CD4-positive, CD25-positive, alpha-beta regulatory T cell (primary cell): ENCODE measurements at regions not wholly inside any gene's neighbourhood (a gene's known extent, or its start where the extent isn't known, plus 50 kb on each side); places are given as distances from the start of the nearest gene placed in this dataset.

Source experiments
- ATAC-seq, 2 donors: fragments of 150-1000 bp; cut with Tn5 transposase; one replicate each; pipeline ENCODE4 v1.10.0; 2021; ENCODE audit warnings: low read depth in 2 of 2, moderate number of reproducible peaks in 2 of 2, moderate library complexity in 1 of 2
- DNase-seq, 3 donors: peaks; one replicate each; pipeline versions ENCODE4 v3.0.0 to v3.0.0-alpha.2; 2012 to 2022; ENCODE audit warnings: mixed read lengths in 1 of 3
- H3K27ac ChIP-seq: one replicate; pipeline ENCODE4 v1.7.0; 2013; ENCODE audit warnings: mild to moderate bottlenecking, low read length; ENCODE audit not compliant: insufficient read depth, poor library complexity, severe bottlenecking
- H3K27me3 ChIP-seq: one replicate; pipeline ENCODE4 v1.7.0; 2013; ENCODE audit warnings: low read length; ENCODE audit not compliant: control insufficient read depth, insufficient read depth
- H3K36me3 ChIP-seq: one replicate; pipeline ENCODE4 v1.7.0; 2013; ENCODE audit warnings: mild to moderate bottlenecking, low read length, moderate library complexity; ENCODE audit not compliant: control insufficient read depth, insufficient read depth
- H3K4me1 ChIP-seq: 2 replicates; pipeline ENCODE4 v1.7.0; 2013; ENCODE audit warnings: mild to moderate bottlenecking, low read length; ENCODE audit not compliant: insufficient read depth, control insufficient read depth, poor library complexity, severe bottlenecking
- H3K4me3 ChIP-seq: one replicate; pipeline ENCODE4 v1.7.0; 2013; ENCODE audit warnings: low read depth, mild to moderate bottlenecking, low read length, moderate library complexity
- H3K9me3 ChIP-seq, 2 experiments: 1 replicate in 1 of 2; 2 replicates in 1 of 2; pipeline ENCODE4 v1.7.0; 2013; ENCODE audit warnings: low read length in 2 of 2, mild to moderate bottlenecking in 1 of 2, moderate library complexity in 1 of 2; ENCODE audit not compliant: control insufficient read depth in 2 of 2
- H3K27ac Mint-ChIP-seq, 3 donors: one replicate each; pipeline ENCODE4 v1.8.0; 2020 to 2022; ENCODE audit warnings: mild to moderate bottlenecking in 3 of 3, mixed read lengths in 3 of 3, moderate library complexity in 2 of 3
- H3K27me3 Mint-ChIP-seq: one replicate; pipeline ENCODE4 v1.8.0; 2022; ENCODE audit warnings: mild to moderate bottlenecking, mixed read lengths
- H3K36me3 Mint-ChIP-seq: one replicate; pipeline ENCODE4 v1.8.0; 2020; ENCODE audit warnings: mixed read lengths
- H3K4me1 Mint-ChIP-seq, 4 donors: one replicate each; pipeline ENCODE4 v1.8.0; 2020 to 2022; ENCODE audit warnings: mixed read lengths in 4 of 4, mild to moderate bottlenecking in 1 of 4
- H3K4me3 Mint-ChIP-seq, 4 donors: one replicate each; pipeline ENCODE4 v1.8.0; 2020 to 2022; ENCODE audit warnings: mild to moderate bottlenecking in 4 of 4, mixed read lengths in 4 of 4, moderate library complexity in 3 of 4
- H3K9me3 Mint-ChIP-seq, 7 donors: one replicate each; pipeline ENCODE4 v1.8.0; 2020 to 2022; ENCODE audit warnings: mixed read lengths in 7 of 7, mild to moderate bottlenecking in 3 of 7, moderate library complexity in 2 of 7

GRCh38 chr4:187158003-187158402 lies 434.3 kb upstream of the FAT1 start:
- ATAC-seq (no peak), DNase-seq (no peak)
- Mint-ChIP-seq H3K4me1 (no peaks in the 10 kb centered on the region), H3K36me3 (no peaks in the 10 kb centered on the region), H3K27ac (no peak overlapping the region), H3K27me3 (no peaks in the 10 kb centered on the region), H3K9me3 (peaks cover 3 to 14% (median 6%) of the 10 kb centered on the region in 7 donors), H3K4me3 (no peak overlapping the region)
- Histone ChIP-seq H3K9me3 (no peaks in the 10 kb centered on the region), H3K4me3 (no peak overlapping the region), H3K4me1 (no peaks in the 10 kb centered on the region), H3K27me3 (no peaks in the 10 kb centered on the region), H3K27ac (no peak overlapping the region), H3K36me3 (no peaks in the 10 kb centered on the region)

GRCh38 chr4:187160486-187160885 lies 436.8 kb upstream of the FAT1 start:
- H3K27me3 ChIP-seq = no peaks in the 10 kb centered on the region
- no peak for ATAC-seq
- Mint-ChIP-seq H3K27me3 (no peaks in the 10 kb centered on the region), H3K36me3 (no peaks in the 10 kb centered on the region), H3K9me3 (peaks cover 1 to 9% (median 5%) of the 10 kb centered on the region in 7 donors), H3K27ac (no peak overlapping the region), H3K4me1 (no peaks in the 10 kb centered on the region), H3K4me3 (no peak overlapping the region)
- H3K9me3 ChIP-seq = no peaks in the 10 kb centered on the region
- DNase-seq = no peak
- no peak overlapping the region for H3K4me3 ChIP-seq
- no peaks in the 10 kb centered on the region for H3K4me1 ChIP-seq
- no peak overlapping the region for H3K27ac ChIP-seq
- H3K36me3 ChIP-seq = no peaks in the 10 kb centered on the region

- H3K27ac Mint-ChIP-seq = no peak overlapping the region
- no peak for DNase-seq
- H3K4me3 Mint-ChIP-seq = no peak overlapping the region
- H3K27me3 Mint-ChIP-seq = no peaks in the 10 kb centered on the region
- no peaks in the 10 kb centered on the region for H3K4me1 Mint-ChIP-seq
- Histone ChIP-seq H3K36me3 (no peaks in the 10 kb centered on the region), H3K4me1 (no peaks in the 10 kb centered on the region), H3K9me3 (no peaks in the 10 kb centered on the region), H3K4me3 (no peak overlapping the region), H3K27me3 (no peaks in the 10 kb centered on the region), H3K27ac (no peak overlapping the region)
- ATAC-seq = no peak
- peaks cover 0 to 11% (median 8%) of the 10 kb centered on the region in 7 donors for H3K9me3 Mint-ChIP-seq
- no peaks in the 10 kb centered on the region for H3K36me3 Mint-ChIP-seq
Measured at GRCh38 chr4:187166886-187167512, 443.3 kb upstream of the FAT1 start.

- no peaks in the 10 kb centered on the region for H3K27me3 Mint-ChIP-seq
- no peak overlapping the region for H3K4me3 ChIP-seq
- ATAC-seq (no peak), DNase-seq (no peak)
- H3K9me3 Mint-ChIP-seq = peaks cover 5 to 28% (median 8%) of the 10 kb centered on the region in 7 donors
- no peaks in the 10 kb centered on the region for H3K4me1 ChIP-seq
- H3K9me3 ChIP-seq = no peaks in the 10 kb centered on the region
- no peaks in the 10 kb centered on the region for H3K4me1 Mint-ChIP-seq
- no peaks in the 10 kb centered on the region for H3K36me3 Mint-ChIP-seq
- no peak overlapping the region for H3K4me3 Mint-ChIP-seq
- H3K27ac Mint-ChIP-seq = no peak overlapping the region
- H3K27me3 ChIP-seq = no peaks in the 10 kb centered on the region
- H3K27ac ChIP-seq = no peak overlapping the region
- no peaks in the 10 kb centered on the region for H3K36me3 ChIP-seq
Measured at GRCh38 chr4:187171706-187172339, 448.2 kb upstream of the FAT1 start.

DNA sequence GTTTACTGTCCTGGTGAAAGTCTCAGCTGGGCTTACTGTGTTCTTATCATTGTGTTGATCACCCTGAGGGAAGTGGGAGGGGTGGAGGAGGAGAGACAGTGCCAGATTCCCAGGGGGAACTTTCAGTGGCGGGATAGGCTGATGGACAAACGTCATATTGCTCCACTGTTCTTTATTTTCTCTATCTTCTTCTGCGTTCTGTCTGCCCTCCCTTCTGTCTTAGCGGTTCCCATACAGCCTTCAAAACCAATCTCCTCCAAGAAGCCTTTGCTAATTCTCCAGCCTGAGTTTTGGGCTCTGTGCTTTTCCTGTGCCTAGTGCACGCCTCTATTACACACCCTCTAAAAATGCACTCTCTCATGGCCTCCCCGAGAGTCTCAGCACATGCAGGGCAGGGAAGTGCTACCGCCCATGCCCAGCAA lies 448.7 kb upstream of the FAT1 start:
- no peak for DNase-seq

DNA sequence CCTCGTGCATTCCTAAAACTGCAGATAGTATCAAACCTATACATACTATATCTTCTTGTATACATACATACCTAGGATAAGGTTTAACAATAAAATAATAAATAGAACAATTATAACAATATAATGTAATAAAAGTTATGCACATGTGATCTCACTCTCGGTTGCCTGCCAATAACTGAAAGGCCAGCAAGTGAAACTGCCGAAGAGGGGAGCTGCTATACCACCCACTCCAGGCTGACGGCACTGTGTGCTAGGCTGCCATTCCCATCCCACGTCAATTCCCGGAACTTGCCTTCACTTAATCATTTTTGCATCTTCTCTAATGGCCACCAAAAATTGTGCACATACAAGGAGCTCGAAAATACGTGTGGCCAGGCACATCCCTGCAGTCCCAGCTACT lies 451.1 kb upstream of the FAT1 start:
- DNase-seq (no peak), ATAC-seq (no peak)
- H3K27me3 ChIP-seq = no peaks in the 10 kb centered on the region
- H3K27me3 Mint-ChIP-seq = no peaks in the 10 kb centered on the region
- no peaks in the 10 kb centered on the region for H3K36me3 ChIP-seq
- H3K4me3 ChIP-seq = no peak overlapping the region
- no peak overlapping the region for H3K27ac ChIP-seq
- H3K4me1 Mint-ChIP-seq = no peaks in the 10 kb centered on the region
- H3K27ac Mint-ChIP-seq = no peak overlapping the region
- peaks cover 0 to 5% of the 10 kb centered on the region in 2 experiments for H3K9me3 ChIP-seq
- peaks cover 6 to 30% (median 9%) of the 10 kb centered on the region in 7 donors for H3K9me3 Mint-ChIP-seq
- no peaks in the 10 kb centered on the region for H3K4me1 ChIP-seq
- H3K36me3 Mint-ChIP-seq = no peaks in the 10 kb centered on the region
- H3K4me3 Mint-ChIP-seq = no peak overlapping the region

More for the DNA sequence above, 448.7 kb upstream of the FAT1 start:
- no peaks in the 10 kb centered on the region for H3K27me3 ChIP-seq
- H3K9me3 ChIP-seq = no peaks in the 10 kb centered on the region
- no peak overlapping the region for H3K4me3 ChIP-seq
- no peaks in the 10 kb centered on the region for H3K4me1 ChIP-seq
- Mint-ChIP-seq H3K27me3 (no peaks in the 10 kb centered on the region), H3K36me3 (no peaks in the 10 kb centered on the region), H3K27ac (peak overlapping the region in 1 of 3 donors; percentile 32), H3K4me1 (no peaks in the 10 kb centered on the region), H3K9me3 (peaks cover 6 to 28% (median 8%) of the 10 kb centered on the region in 7 donors), H3K4me3 (no peak overlapping the region)
- ATAC-seq = no peak
- H3K36me3 ChIP-seq = no peaks in the 10 kb centered on the region
- no peak overlapping the region for H3K27ac ChIP-seq

DNA sequence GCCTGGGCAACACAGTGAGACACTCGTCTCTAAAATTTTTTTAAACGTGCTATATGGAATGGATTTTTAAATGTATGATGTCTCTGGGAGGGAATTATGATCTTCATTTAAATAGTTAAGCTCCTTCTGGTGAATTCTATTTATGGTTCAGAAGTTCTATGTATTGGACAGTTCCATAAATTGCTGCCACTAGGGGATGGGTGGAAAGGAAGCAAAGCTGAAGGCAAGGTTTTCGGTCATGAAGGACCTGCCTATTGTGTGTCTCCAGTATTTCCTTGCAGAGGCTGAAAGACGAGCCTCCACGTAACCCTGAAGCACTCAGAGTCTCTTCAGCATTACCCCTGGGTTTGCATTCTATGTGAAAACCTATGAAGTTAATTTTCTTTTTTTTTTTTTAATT lies 451.5 kb upstream of the FAT1 start:
- H3K9me3 Mint-ChIP-seq = peaks cover 6 to 30% (median 9%) of the 10 kb centered on the region in 7 donors
- DNase-seq (no peak), ATAC-seq (no peak)
- Histone ChIP-seq H3K27ac (no peak overlapping the region), H3K4me1 (no peaks in the 10 kb centered on the region), H3K36me3 (no peaks in the 10 kb centered on the region), H3K4me3 (no peak overlapping the region), H3K27me3 (no peaks in the 10 kb centered on the region), H3K9me3 (peaks cover 0 to 5% of the 10 kb centered on the region in 2 experiments)
- H3K36me3 Mint-ChIP-seq = no peaks in the 10 kb centered on the region
- no peaks in the 10 kb centered on the region for H3K4me1 Mint-ChIP-seq
- no peak overlapping the region for H3K4me3 Mint-ChIP-seq
- no peak overlapping the region for H3K27ac Mint-ChIP-seq
- no peaks in the 10 kb centered on the region for H3K27me3 Mint-ChIP-seq
